NOMO-1 treated with DMSO at 0.1 percent for 48 hours (cell line): ENCODE measurements at regions not wholly inside any gene's neighbourhood (a gene's known extent, or its start where the extent isn't known, plus 50 kb on each side); places are given as distances from the start of the nearest gene placed in this dataset.

Source experiments
- DNase-seq: peaks from one replicate; lab custom pipeline; 2025; ENCODE audit not compliant: unreplicated experiment; lab: John Stamatoyannopoulos, UW

DNA sequence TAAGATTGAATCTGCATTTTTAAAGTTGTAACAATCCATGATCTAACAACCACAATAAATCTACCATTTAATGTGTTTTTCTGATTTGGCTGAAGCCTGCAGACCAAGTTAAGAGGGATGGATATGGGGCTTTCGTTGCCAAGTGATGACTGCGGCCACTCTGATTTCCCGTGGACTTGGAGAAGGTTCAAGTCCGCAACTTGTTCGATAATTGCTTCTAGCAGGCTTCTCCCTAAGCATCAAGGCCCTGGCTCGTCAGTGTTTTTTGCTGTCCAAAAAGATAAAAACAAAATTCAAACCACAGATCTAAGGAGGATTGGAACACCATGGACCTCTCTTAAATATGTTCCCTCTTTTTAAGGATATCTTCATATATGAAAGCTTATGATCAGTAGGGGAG is 256.6 kb downstream of the CNTN3 start:
- no peak for DNase-seq

- DNase-seq = no peak
Observed at GRCh38 chr3:74353039-74353438, 261.4 kb downstream of the CNTN3 start.

DNA sequence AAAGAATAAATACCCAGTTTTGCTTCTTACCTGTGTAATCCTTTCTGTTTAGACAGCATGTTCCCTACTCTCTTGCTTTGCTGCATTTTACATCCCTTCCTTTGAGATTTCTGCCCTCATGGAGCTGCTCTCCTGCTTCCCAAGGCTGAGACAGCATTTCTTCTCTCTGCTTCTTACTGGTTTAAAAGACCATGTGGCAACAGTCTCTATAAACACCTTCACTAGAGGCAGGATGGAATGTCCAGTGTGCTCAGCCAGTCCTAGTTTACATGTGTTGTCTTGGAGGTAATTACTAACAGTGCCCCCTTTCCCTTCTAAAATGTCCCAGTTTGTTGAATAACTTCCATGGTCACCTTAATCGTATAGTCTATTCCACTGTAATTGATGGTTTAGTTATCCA is 262.3 kb downstream of the CNTN3 start:
- DNase-seq = no peak

GRCh38 chr3:74351213-74351612 is 263.2 kb downstream of the CNTN3 start:
- DNase-seq = no peak

- DNase-seq = no peak
Observed at GRCh38 chr3:74349015-74349414, 265.4 kb downstream of the CNTN3 start.

DNA sequence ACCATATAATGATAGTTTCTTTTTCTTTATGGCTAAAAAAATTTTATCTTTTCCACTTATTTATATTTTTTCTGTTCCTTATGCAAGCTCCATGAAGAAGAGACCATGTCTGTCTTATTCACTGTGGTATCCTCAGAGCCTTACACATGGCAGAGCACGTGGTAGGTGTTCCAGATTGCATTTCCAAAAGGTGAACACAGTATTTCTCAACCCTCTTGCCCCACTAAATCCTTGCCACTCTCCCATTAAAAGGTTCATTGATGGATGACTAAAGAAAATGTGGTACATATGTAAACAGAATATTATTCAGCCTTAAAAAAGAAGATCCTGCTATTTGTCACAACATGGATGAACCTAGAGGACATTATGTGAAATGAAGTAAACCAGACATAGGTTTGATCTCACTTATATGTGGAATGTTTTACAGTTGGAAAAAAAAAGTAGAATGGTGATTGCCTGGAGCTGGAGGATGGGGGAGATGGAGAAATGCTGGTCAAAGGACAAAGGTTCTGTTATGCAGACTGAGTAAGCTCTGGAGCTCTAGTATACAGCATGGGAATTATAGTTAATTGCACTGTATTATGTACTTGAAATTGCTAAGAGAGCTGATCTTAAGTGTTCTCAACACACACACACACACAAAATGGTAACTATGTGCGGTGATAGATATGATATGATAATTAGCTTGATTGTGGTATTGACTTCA is 266.7 kb downstream of the CNTN3 start:
- DNase-seq = no peak

- no peak for DNase-seq
Observed at GRCh38 chr3:74346896-74347295, 267.6 kb downstream of the CNTN3 start.

GRCh38 chr3:74345701-74346100 is 268.8 kb downstream of the CNTN3 start:
- no peak for DNase-seq

DNA sequence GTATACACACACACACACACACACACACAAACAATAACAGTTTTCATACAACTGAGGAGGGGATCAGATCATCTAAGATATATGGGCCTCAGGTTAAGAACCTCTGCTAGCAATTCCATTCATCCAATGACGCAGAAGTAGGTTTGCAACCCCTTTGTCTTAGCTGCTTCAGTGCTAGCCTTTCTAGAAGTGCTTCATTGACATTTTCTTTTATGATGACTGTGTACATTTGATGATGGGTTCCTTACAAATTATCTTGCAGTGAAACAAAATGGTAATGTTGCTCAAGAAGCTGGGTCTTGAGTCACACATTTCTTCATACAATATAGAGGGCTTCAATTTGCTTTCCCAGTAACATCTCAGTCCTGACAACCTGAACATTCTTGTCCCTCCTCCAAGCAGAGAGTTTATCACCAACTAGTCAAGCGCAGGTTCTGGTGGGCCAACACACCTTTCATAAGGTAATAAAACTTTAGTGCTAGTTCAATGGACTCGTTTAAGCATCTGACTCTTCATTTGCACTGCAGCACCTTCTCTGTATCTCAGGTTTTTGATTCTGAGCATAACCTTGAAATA is 269.5 kb downstream of the CNTN3 start:
- no peak for DNase-seq

DNA sequence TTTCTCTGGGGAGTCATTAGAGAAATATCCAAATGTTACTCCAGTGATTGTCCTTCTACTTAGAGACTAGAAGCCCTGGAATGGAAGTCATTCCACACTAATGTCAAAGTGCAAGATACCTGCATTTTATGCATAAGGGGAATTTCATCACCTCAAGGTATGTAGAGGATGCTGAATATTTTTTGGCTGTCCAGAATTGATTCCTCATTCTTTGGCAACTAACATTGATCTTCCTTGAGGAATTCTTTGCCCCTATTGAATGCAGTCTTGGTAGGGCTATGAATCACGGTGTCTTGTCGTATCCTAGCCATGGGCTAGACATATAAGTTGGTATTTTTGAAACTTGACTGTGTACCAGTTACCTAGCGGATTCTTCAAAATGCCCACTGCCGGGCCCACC is 271.1 kb downstream of the CNTN3 start:
- DNase-seq = no peak

DNA sequence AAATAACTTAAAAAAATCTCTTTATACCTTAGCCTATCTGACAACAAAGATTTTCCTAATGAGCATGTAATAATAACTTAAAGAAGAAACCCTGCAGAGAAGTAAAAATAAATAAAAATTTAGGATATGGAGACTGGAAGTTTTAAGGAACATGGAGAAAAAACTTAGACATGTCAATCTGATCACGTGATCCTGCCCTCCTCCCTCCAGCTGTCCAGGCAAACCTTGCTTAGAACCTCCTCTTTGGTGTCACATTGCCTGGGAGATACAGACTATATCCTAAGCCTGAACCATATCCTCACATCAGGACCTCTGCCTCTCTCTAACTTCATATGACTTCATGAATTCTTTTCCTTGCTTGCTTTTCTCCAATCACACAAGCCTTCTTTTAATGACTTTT is 275.5 kb downstream of the CNTN3 start:
- DNase-seq = no peak

DNA sequence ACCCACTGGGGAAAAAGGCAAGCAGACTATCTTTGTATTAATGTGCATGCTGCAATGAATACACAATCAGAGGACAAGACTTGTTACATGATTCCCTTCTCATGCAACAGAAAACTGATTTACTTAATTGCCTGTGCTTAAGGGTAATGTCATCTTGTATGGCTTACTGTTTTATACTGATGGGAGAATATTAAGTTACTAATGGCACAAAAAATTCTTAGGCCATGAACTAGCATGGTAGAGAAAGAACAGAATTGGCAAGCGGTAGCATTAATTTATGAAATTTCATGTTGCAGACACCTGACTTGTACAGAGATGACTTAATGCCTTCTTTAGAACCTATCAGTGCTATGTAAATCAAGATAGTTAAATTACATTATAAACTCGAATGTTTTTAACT is 282.3 kb downstream of the CNTN3 start:
- DNase-seq = no peak

GRCh38 chr3:74331711-74332110 is 282.7 kb downstream of the CNTN3 start:
- no peak for DNase-seq

DNA sequence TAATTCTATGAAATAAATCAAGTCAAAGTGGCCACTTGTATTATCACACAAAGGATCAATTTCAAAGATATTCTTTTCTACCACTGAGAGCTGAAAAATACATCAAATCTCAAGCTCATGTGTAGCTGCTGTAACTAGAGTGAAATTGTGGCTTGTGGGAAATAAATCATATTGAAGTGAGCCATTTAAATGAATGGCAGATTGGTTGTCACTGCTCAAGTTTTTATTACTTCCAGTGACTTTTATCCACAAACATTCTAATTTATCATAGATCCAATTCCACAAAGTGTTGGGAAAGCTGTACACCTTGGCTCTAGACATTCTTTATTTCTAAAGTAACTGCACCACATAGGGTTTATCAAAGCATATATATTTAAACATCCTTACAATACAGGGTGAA is 285.4 kb downstream of the CNTN3 start:
- no peak for DNase-seq

GRCh38 chr3:74328435-74328834 is 286.0 kb downstream of the CNTN3 start:
- no peak for DNase-seq

- DNase-seq = no peak
Observed at GRCh38 chr3:74315291-74315690, 299.2 kb downstream of the CNTN3 start.

GRCh38 chr3:74314696-74315095 is 299.8 kb downstream of the CNTN3 start:
- no peak for DNase-seq

DNA sequence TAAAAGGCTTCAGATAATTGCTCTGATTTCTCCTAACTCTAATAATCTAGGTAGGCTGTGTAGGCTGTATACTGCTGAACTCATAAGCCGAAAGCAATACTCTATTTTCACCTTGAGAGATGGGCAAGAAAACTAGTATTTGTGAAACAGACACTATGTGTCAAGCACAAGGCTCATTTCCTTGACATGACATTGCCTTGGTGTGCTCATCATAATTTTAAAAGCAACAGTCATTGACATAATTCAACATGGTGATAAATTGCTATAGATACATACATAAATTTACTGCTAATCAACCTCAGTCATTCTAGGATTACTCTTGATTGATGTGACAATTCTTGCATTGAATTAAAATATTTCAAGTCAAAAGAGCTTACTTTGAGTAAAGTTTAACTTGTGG is 304.7 kb downstream of the CNTN3 start:
- no peak for DNase-seq

DNA sequence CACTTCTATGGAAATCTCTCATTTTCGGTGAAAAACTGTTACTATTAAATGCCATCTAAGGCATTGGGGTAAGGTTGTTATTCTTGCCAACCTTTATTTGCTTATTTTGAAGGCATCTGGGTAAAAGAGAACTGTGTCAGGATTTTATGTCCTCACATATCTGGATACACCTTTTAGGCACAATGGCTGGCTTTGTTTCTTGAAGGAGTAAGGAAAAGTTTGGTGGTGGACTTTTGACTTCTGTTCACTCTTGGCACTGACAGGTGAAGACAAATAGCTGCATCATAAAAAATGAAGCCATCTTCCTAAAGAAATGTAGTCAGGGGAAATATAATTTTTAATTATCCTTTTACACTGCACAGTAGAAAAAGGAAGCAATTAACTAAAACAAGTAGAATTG is 310.0 kb downstream of the CNTN3 start:
- no peak for DNase-seq

GRCh38 chr3:74303711-74304110 is 310.7 kb downstream of the CNTN3 start:
- no peak for DNase-seq

- no peak for DNase-seq
Observed at GRCh38 chr3:74302969-74303368, 311.5 kb downstream of the CNTN3 start.

GRCh38 chr3:74302281-74302680 is 312.2 kb downstream of the CNTN3 start:
- DNase-seq = no peak

GRCh38 chr3:74301056-74301455 is 313.4 kb downstream of the CNTN3 start:
- DNase-seq = no peak
